ENCODE measurements at regions not wholly inside any gene's neighbourhood (a gene's known extent, or its start where the extent isn't known, plus 50 kb on each side); places are given as distances from the start of the nearest gene placed in this dataset.

DNA sequence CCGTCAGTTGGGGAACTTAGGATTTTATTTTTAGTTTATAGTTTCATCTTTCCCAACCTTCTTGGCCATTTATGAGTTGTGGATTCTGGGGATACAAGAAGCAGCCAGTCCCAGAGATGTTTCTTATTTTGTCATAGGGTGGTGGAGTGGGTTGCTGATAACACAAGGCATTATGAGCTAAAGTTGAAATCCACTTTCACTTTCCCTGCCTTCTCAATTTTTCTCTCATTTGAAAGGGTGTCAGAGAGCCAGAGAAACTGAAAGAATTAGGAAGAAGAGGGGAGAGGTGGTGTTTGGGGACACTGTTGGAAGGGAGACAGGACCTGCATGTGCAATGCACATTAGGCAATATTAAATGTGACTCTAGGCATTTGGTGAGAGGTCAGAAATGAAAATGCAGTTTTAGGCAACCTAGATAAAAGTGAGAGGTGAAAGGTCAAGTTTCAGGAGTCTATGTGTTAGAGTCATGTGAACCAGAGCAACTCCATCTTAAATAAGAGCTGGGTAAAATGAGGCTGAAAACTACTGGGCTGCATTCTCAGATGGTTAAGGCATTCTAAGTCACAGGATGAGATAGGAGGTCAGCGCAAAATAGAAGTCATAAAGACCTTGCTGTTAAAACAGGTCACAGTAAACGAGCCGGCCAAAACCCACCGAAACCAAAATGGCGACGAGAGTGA lies 71.1 kb upstream of the F3 start:
- no peak for DNase-seq

DNA sequence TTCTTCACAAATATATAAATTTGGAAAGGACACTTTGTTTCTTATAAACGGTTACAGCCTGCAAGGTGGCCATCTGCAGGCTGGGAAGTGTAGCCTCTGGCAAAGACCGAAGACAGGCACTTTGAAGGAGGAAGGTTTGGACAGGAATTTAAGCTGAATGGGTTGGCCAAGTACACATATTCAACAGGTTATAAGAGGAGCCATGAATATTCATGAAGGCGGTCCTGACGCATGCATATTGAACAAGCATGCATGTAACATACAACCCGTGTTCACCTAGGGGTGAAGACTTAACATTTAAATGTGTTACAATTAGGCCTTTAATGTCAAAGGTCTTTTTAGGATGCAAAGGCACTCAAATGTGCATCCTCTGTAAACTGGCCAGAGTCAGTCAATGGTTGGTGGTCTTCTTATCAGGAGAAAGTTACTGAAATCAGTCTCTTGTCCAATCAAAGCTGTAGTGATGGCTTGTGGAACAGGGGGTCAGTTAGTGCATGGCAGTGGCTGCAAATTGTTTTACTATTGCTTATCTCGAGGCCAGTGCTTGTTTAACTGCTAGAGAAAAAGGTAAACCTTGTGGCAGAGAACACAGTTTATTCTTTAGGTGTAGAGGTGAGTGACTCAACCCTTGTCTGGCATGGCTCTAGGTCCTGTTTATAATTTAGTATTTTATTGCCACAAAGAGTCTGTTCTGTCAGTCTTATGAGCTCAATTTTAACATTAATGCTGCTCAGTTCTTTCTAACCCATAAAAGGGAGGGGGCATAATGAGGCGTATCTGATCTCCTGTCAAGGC lies 70.3 kb upstream of the F3 start:
- DNase-seq, result no peak

DNA sequence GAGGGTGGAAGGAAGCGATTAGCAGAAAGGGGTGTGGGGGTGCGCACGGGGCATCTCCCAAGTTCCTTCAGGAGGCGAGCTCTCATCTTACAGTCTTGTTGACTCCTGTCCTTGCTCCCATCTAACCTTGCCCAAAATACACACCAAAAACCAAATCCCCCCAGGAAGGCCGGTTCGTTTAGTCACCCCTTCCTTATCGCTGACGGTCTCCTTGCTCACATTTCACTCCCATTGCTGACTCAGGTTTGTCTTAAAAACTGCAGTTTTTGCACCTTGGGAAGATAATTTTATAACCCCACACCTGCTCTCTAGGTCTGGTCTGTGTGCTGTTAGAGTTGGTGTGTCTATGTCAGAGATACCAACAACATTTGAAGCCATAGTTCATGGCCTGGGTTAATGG lies 68.1 kb upstream of the F3 start:
- DNase-seq, result no peak

DNA sequence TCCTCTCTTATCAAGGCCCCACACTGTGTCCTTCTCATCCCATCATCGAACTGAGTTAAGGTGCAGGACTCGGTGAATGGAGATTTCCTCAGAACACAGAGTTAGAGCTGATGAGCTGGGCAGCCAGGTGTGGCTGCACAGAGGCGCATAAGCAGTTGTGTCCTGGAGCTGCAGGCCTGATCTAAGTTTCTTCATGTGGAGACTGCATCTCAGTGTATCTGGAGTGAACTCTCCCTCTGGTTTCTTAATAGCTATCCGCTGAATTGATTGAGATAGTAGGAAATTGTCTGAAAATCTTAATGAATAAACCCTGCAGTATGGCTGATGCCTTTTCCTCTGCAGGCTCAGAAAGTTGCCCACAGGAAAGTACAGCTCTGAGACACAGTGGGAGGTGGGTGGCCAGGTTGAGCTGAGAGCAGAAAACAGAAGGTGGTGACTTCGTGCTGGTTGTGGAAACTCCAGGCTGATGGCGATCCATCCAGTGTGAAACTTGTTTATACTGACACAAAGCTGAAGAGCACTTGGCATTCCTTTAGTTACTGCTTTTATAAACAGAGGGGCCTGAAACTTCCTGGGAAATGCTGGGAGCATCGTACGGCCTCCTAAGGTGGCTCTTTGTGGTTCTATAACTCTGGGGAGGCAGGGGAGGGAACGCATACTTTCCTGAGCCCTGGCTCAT lies 67.4 kb upstream of the F3 start:
- no peak for DNase-seq

DNA sequence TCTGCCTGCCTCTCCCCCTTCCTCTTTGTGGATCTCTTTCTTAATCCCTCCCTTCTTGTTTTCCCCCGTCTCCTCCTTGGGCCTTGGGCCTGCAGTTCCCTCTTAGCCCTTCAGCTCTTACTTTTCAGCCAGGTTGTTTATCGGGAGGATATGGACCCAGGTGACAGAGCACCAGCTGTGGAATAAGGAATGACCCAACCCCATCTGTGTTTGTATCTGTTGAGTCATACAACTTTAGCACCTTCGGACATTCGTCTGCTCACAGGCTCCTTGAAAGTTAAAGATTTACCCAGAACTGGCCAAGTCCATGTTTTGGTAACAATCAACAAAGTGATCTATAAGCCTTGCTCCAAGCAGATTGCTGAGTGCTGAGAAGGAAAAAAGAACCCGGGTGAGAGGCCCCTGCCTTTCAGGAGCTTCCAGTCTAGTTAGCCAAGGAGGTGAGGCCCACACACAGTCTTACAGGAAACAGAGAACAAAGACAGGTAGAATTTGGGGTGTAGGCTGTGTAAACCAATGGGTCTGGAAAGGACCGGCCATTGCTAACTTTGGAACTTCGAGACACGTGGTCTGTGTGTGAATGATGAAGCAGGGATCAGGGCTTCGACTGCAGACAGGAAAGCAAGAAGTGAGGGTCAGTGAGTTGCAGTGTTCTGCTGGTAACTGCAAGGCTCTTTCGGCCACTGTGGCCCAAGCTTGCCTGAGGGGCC lies 66.7 kb upstream of the F3 start:
- DNase-seq, result no peak

DNA sequence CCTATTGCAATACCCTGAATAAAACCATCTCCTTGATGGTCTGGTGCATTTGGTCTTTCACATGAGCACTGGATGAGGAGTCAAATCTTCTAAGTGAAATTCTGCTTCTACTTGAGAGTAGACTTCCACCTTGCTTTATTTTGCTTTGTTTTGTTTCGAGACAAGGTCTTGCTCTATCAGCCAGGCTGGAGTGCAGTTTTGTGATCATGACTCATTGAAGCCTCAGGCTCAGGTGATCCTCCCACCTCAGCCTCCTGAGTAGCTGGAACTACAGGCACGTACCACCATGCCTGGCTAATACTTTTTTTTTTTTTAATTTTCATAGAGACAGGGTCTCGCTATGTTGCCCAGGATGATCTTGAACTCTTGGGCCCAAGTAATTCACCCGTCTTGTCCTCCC lies 65.8 kb upstream of the F3 start:
- no peak for DNase-seq

DNA sequence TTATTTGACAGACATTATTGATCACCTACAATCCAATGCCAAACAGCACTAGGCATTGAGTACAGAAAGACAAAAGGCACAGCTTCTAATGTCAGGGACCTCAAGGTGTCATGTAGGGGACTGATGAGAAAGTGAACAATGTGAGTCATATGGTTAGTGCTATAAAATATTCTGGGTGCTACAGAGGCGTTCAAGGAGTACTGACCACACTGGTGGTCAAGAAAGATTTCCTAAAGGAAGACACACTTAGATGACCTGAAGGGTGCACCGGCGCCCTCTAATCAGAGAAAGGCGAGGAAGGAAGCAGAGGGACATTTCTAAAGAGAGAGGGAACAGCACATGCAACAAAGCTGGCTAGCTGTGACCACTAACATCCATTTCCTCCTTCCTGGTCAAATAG lies 64.9 kb upstream of the F3 start:
- no peak for DNase-seq

DNA sequence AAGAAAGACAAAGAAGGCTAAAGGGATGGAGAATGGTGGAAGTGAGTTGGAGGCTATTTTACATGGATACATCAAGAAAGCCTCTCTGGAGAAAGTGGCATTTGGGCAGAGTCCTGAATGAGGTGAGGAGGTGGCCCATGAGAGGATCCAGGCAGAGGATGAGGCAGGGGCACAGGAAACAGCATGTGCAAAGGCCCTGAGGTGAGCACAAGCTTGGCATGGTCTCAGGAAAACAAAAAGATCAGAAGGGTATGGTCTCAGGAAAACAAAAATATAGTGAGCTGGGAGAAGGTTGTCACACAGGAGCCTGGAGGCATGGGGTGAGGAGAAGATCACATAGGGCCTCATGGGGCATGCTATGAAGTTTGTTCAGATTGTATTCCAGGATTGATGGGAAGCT lies 62.1 kb upstream of the F3 start:
- DNase-seq, result no peak

DNA sequence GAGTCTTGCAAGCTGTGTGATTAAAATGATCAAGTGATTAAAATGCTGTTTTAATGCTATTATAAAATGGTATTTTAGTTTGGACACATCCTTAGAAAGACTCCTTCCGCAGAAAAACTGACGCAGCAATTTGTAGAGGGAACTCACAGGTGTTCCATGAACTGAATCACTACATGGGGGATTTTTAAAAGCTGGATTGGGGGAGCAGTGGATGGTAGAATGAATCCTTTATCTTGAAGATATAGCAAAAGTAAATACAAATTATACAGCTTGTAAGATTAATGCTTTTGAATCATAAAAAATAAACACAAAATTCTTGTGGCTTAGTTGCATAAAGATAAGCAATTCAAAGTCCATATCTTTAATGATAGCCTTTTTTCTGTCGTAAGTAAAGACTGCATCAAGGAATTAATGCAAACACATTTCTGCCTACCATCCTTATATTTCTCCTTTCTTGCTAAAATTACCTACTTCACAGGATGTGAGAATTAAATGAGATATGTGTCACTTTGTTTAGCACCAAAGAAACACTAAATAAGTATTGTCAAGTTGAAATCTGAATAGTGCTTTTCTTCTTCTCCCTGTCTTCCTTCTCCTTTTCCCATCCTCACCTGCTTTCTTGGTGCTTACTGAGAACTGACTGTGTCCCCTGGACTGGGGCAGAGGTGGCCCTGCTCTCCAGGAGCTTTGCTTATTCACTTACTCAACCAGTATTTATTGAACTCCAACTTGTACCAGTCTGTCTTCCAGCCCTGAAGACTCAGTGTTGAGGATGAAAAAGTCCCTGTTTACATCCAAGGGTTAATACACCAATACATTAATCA lies 61.5 kb upstream of the F3 start:
- no peak for DNase-seq

DNA sequence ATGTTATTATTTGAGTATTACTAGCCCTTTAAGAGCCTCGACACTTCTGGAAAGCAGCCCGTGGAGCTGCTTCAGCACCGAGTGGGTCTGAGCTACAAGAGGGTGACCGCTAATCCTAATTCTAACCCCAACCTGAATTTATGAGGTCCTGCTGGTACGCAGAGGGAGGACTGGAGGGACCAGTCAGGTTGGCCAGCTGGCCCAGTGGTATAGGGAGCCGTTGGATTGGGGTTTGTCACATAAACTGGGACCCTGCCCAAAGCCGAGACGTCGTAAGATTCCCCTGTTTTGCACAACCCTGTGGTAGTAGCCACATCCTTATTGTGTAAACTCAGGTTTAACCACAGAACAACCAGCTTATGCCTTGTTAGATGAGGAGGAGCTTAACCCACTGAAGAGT lies 60.8 kb upstream of the F3 start:
- DNase-seq, result no peak

DNA sequence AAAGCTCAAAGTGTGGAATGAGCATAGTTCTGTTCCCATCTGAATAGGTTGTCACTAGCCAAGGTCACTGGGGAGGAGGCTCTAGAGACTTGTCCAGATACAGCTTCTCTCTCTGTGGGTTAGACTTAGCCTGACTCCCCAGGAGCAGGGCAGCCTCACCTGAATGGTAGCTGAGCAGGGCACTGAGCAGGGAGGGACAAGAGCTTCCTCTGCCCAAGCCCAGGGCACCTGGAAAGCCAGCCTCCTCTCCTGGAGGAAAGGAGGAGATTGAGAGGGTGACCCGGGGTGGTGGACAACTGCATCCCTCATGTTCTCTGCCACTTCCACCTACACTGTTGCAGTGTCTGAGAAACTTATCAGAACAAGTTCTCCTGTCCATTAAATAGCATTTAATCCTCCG lies 59.0 kb upstream of the F3 start:
- no peak for DNase-seq

DNA sequence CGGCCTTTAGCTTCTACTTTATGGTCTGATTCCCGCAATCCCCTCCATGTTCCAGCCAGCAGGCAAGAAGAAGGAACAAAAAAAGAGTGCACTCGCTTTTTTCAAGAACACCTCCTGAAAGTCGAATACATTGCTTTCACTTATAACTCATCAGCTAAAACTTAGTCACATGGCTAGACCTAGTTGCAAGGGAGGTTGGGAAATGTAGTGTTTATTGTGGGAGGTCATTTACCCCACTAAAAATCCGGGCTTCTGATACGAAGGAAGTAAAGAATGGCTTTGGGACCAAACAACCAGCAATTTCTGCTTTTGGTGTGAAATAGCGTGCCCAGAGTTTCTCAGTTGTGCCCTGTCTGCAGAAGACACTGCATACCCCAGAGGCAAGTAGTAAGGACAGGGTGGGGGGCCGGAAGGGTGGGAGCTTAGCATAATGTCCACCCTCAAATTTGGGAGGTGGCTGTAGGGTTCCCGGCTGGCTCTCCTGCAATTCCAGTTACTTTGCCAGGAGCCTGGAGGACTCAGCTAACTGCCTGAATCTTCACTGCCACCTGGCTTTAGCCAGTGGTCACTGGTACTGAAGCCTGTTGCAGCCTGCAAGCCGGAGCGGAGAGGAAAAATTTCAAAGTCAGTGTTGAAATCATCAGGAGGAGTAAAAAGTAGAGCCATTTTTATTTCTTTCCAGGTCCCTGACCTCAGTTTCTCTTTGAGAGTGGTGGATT lies 57.7 kb upstream of the F3 start:
- DNase-seq, result peak; percentile 41

DNA sequence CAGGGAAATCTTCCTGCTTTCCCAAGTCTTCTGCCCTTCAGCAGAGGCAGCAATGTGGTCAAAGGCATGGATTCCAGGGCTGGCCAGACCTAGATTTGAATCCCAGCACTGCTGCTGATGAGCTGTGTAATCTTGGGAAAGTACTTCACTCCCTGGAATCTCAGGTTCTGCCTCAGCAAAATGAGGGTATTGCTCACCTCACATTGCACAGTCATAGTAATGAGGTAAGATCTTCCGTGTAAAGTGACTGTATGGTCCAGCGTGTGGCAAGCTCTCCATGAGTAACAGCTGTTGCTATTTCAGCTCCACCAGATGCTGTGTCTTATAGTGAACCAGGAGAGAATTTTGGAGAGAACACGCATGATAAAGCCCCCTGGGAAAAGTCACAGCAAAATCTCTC lies 56.1 kb upstream of the F3 start:
- DNase-seq, result no peak

DNA sequence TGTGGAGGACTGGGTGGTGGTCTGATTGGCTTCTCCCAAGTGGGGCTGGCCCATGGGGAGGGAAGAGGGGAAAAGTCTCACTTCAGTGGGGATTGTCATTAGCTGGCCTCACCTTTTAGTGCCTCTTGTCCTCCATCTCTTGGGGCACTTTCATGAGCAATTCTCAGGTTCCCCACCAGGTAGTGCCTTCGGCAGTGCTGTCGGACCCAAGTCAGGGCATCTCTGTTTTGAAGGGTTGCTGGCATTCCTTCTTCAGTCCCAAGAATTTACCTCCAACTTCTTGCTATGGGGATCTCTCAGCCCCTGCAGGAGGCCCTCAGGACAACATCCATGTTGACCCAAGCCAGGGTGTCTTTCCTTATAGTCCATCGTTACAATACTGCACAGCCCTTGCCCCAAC lies 54.7 kb upstream of the F3 start:
- no peak for DNase-seq

DNA sequence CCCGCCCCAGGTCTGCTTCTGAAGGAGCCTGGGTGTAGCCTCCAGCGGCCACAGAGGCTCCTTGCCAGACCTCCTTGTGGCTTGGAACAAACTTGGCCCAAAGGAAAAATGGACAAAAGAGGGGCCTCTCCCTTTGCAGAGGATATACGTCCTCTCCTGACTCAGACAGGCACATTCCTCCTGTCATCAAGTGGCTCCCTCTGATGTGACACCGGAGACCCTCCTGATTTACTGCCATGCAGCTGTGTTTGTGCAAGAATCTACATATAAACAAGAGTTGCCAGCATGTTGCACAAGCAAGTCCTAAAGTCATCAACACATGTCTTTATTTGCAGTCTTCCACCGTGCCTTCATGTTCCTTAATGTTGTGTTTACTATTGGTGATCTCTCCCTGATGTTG lies 54.1 kb upstream of the F3 start:
- DNase-seq, result no peak

DNA sequence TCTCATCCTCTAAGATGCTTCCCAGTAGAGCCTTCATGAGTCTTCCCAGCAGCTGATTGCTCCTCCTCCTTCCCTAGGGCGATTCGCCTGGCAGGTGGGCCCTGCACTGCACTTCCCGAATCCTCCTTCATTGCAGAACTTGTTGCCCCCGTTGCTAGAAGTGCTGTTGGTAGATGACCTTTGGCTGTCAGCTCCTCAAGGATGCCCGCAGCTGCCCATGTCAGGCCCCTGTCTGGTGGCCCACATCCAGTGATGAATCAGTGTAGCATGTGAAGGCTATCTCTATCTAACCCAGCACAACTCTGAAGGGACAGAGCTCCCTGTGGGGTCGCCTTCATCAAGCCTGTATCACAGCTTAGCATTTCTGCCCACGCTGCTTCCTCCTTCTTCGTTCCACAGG lies 52.1 kb upstream of the F3 start:
- DNase-seq, result no peak

DNA sequence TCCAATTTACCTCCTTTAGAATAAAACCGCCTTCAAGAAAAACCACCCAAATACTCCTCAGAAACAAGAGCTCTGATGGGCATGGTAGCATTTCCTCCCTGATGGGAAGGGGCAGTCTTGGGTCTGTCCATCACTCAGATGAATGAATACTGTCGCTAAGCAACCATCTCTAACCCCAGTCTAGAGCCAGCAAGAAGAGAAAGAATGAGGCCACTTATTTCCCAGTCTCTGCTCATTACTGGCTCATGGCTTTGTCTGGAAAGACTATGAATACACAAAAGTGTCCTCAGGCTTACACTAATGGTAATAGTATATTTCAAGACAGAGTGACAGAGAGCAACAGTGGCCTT lies 51.0 kb upstream of the F3 start:
- DNase-seq, result no peak

DNA sequence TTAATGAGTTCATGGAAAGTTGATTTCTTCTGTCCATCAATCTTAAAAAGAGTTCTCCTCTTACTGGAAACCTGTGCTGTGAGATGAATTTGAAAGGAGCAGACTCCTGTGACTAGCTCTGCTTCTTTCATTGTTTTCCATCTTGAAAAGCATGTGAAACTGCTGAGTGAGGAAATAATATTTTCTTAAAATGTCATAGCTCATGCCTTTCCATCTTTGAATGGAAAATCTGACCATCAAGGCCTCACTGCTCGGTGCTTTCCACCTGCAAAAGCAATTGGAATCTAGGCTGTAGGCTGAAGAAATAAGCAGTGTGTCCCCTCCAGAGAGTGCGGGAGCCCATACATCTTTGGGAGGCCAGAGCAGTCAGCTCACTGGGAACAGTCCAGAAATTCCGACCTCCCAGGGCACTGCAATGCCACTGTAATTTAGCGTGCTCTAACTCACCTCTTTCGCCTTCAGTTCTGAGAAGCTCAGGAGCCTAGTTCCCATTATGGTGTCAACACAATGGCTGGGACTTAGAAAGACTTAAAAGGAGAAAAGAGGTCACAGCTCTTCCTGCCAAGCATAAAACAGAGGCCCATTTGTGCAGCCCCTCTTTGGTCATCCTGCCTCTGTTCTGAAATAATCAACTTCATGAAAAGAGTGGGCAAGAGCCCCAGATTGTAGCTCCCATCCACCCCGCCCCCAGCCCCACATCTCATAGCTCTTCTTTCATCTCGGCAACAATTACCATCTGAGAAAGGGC lies 50.4 kb upstream of the F3 start:
- DNase-seq, result no peak
